ENCODE measurements at regions not wholly inside any gene's neighbourhood (a gene's known extent, or its start where the extent isn't known, plus 50 kb on each side); places are given as distances from the start of the nearest gene placed in this dataset.

- DNase-seq (ENCODE audit: low read depth in 2 of 2): no peak
These were observed 375.1 kb upstream of the THBS1 start for GRCh38 chr15:39205506-39206371.

- DNase-seq (ENCODE audit: low read depth in 2 of 2): no peak
These were observed 373.3 kb upstream of the THBS1 start for GRCh38 chr15:39207532-39208115.

- DNase-seq (ENCODE audit: low read depth in 2 of 2): no peak
These were observed 372.7 kb upstream of the THBS1 start for GRCh38 chr15:39208187-39208586.

DNA sequence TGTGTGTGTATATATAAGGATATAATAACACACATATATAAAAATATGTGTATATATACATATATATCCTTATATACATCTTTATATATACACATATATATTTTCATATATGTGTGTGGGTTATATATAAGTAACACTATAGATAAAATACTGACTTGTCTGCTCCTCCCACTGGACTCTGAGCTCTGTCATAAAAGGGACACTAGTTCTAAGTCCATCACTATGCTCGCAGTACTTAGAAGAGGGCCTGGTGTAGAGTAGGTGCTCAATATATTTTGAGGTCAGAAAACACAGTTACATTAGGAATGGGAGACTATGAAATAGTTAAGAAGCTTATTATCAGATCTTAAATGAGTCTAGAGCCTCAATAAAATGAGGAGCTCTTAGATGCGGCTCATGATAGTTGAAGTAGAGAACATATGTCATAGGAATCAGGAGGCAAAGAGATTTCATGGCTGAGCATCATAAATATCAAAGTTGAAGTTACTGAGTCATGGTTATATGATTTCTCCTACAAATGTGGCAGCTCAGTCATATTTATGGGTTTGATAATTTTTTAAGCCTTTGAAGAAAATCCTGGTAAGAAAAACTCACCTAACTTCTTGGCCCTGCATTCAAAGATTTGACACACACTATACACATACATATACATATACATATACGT, 371.2 kb upstream of the THBS1 start:
- DNase-seq (ENCODE audit: low read depth in 2 of 2): no peak

DNA sequence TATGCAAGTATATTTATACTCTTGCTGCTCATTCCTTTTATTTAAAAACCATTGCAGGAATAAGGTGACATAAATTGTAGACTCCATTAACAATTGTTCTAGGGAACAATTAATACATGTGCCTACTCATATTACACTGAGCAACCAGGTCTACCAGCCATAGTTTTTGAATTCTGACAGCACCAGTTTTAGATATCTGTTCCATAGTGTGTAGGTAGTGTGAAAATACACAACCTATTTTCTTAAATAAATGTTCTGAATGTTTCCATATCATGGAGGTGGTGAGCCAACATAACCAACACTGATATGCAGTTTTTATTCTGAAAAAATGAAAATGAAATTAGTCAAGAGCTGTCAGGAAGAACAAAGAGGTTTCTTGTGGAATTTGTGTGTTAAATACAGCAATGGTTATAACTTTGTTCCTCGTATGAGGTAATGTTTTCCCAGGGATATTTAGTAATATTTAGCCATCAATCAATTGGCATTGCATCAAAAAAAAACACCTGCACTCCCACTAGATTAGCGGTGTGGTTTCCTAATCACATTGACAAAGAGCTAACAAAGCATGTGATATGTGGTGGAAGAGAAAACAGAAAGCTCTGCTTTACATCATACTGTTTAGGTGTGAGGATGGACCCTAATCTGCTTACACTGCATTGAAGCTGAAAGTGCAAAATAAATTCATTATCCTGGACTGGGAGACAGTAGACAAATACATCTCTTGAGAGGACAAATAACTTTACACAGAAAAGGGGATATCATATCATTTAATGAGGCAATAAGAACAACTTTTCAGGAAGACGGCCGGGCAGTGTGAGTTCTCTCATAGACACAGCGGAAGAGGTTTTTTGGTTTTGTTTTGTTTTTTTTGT, 369.5 kb upstream of the THBS1 start:
- no peak for DNase-seq (ENCODE audit: low read depth in 2 of 2)

- DNase-seq (ENCODE audit: low read depth in 2 of 2): no peak
These were observed 367.5 kb upstream of the THBS1 start for GRCh38 chr15:39213385-39213840.

- DNase-seq (ENCODE audit: low read depth in 2 of 2): no peak
These were observed 365.9 kb upstream of the THBS1 start for GRCh38 chr15:39215015-39215414.

DNA sequence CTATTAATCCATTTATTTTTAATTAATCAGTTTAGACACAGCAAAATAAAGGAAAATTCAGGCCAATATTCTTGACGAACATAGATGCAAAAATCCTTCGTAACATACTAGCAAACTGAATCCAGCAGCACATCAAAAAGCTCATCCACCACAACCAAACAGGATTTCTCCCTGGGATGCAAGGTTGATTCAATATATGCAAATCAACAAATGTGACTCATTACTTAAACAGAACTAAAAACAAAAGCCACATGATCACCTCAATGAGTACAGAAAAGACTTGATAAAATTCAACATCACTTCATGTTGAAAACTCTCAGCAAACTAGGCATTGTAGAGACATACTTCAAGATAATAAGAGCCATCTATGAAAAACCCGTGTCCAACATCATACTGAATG, 364.1 kb upstream of the THBS1 start:
- no peak for DNase-seq (ENCODE audit: low read depth in 2 of 2)

GRCh38 chr15:39219608-39220007, 361.3 kb upstream of the THBS1 start:
- DNase-seq (ENCODE audit: low read depth in 2 of 2): no peak

DNA sequence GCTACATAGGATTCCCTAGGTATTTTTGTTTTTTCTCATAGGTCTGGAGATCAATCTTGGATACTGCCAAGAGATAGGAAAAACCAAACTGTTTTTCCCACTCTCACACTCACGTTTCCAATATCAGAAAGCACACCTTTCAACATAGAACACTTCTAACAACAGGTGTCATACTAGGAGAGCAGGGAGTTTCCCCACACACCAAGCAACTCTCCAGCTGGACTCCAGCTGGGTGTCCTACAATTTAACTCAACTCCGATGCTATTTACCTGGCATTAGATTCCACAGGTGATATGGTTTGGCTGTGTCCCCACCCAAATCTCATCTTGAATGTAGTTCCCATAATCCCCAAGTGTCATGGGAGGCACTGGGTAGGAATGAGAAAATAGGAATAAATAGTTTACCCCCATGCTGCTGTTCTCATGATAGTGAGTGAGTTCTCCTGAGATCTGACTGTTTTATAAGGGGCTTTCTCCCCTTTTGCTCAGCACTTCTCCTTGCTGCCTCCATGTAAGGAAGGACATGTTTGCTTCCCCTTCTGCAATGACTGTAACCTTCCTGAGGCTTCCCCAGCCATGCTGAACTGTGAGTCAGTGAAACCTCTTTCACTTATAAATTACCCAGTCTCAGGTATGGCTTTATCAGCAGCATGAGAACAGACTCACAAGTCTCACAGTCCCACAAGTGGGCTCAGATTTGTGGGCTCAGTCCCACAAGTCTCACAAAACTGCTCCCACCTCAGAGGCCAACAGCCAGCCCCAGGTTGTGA, 354.5 kb upstream of the THBS1 start:
- no peak for DNase-seq (ENCODE audit: low read depth in 2 of 2)

DNA sequence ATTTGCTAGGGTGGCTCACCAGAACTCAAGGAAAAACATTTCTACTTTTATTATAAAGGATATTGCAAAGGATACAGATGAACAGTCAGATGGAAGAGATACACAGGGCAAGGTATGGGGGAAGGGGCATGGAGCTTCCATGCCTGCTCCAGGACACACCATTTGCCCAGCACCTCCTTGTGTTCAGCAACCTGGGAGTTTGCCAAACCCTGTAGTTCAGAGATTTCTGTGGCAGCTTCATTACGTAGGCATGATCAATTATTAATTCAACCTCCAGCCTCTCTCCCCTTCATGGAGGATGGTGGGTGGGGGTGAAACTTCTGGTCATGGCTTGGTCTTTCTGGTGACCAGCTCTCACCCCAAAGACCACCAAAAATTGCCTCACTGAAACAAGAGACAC, 353.9 kb upstream of the THBS1 start:
- DNase-seq (ENCODE audit: low read depth in 2 of 2): no peak

- no peak for DNase-seq (ENCODE audit: low read depth in 2 of 2)
These were observed 352.0 kb upstream of the THBS1 start for GRCh38 chr15:39228889-39229288.

DNA sequence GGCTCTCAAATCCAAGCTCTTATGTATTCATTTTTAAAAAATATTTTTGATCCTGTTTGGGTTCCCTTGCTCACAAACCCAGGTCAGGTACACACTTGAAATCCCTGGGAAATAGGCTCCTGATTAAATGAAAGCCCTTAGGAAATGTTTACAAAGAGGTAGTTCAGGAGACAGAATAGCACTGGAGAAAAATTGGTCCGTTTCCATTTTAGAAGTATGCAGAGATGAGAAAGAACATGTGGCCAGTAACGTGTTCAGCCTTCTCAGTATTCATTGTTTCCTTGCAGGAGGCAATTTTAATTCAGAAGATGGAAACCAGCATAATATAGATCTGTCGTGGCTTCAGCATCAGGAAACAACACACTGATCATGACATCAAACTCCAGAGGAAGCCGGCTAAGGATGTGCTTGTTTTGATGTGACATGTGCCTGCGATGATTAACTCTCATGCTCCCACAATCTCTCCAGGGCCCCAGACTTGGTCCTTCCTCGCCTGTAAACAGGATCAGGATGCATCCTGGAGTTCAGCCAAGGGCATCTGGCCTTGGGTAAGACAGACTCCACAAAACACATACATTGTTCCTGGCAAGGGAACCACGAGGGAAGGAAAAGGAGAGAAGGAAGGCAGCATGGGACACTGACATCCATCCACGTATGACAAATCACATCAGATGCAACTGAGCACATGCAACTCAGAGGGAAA, 350.5 kb upstream of the THBS1 start:
- DNase-seq (ENCODE audit: low read depth in 2 of 2): no peak

DNA sequence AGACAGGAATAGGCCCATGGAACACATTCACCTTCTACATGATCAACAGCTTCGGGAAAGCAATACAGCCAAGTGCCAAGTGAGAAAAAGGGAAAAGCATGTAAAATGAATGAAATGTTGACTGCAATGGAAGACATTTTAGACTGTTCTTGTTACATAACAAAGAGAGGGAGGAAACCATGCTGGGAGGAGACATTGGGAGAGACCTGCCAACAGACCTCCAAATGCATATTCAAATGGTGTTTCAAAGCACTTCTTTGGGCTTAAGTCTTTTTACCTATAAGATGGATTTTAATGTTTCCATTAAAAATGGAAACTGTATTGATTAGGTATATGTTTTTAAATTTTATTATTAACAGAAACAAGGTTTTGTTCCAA, 350.0 kb upstream of the THBS1 start:
- no peak for DNase-seq (ENCODE audit: low read depth in 2 of 2)

- DNase-seq (ENCODE audit: low read depth in 2 of 2): no peak
These were observed 348.4 kb upstream of the THBS1 start for GRCh38 chr15:39232512-39232911.

- DNase-seq (ENCODE audit: low read depth in 2 of 2): no peak
These were observed 345.6 kb upstream of the THBS1 start for GRCh38 chr15:39235084-39235795.

DNA sequence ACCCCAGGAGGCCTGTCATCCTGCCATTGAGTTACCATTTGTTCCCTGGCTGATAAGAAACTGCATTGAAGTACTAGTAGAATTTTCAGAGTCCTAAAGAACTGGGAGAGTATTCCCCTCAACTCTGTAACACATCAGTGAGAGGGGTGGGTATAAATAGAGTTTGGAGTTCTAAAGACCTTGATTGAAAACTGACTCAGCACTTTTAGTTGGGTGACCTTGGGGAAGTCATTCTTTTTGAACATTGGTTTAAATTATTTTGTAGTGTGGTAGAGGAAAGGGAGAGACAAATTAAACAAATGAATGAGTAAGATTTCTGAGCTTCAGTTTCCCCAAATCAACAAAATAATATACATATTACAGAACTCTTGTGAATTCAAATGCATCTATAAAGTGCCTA, 344.5 kb upstream of the THBS1 start:
- no peak for DNase-seq (ENCODE audit: low read depth in 2 of 2)

- DNase-seq (ENCODE audit: low read depth in 2 of 2): no peak
These were observed 342.4 kb upstream of the THBS1 start for GRCh38 chr15:39238443-39238842.

- no peak for DNase-seq (ENCODE audit: low read depth in 2 of 2)
These were observed 341.3 kb upstream of the THBS1 start for GRCh38 chr15:39239562-39239961.

GRCh38 chr15:39242345-39242744, 338.5 kb upstream of the THBS1 start:
- no peak for DNase-seq (ENCODE audit: low read depth in 2 of 2)
